Fibroblast of pulmonary artery (primary cell): ENCODE measurements at regions not wholly inside any gene's neighbourhood (a gene's known extent, or its start where the extent isn't known, plus 50 kb on each side); places are given as distances from the start of the nearest gene placed in this dataset.
"Not testable (repeated sequence)": the region's sequence is repeated elsewhere in the genome, so short reads cannot be mapped to it uniquely, and the experiment has no call there.

Experiments
- DNase-seq: peaks from one replicate; pipeline ENCODE4 v3.0.0-alpha.2; 2010; ENCODE audit warnings: low read depth
- H3K4me3 ChIP-seq: replicated peaks from 2 replicates; pipeline ENCODE4 v1.5.1; 2011; ENCODE audit warnings: low read depth, mild to moderate bottlenecking, control low read depth, low read length, moderate library complexity
- CTCF ChIP-seq: IDR thresholded peaks from 2 replicates; pipeline ENCODE4 v1.5.1; 2011; ENCODE audit warnings: mild to moderate bottlenecking, control low read depth, low read length, inconsistent platforms; ENCODE audit errors: missing control alignments

- no peak for TF ChIP-seq CTCF
- no peak overlapping the region for H3K4me3 ChIP-seq
- DNase-seq = no peak
These were observed 111.0 kb upstream of the ANKRD30BL start for GRCh38 chr2:132272713-132273112.

- H3K4me3 ChIP-seq, DNase-seq: not testable (repeated sequence)
These were observed 111.8 kb upstream of the ANKRD30BL start for GRCh38 chr2:132273585-132273984.

GRCh38 chr2:132274000-132274399, 112.2 kb upstream of the ANKRD30BL start:
- DNase-seq = no peak
- TF ChIP-seq CTCF = no peak
- H3K4me3 ChIP-seq = no peak overlapping the region

GRCh38 chr2:132275396-132275795, 113.6 kb upstream of the ANKRD30BL start:
- no peak overlapping the region for H3K4me3 ChIP-seq
- TF ChIP-seq CTCF = no peak
- DNase-seq = no peak

- no peak for DNase-seq
- TF ChIP-seq CTCF = no peak
- H3K4me3 ChIP-seq = no peak overlapping the region
These were observed 114.8 kb upstream of the ANKRD30BL start for GRCh38 chr2:132276571-132276981.

GRCh38 chr2:132278267-132278666, 116.5 kb upstream of the ANKRD30BL start:
- DNase-seq = no peak
- no peak overlapping the region for H3K4me3 ChIP-seq
- TF ChIP-seq CTCF = no peak

GRCh38 chr2:132279344-132279743, 117.6 kb upstream of the ANKRD30BL start:
- no peak overlapping the region for H3K4me3 ChIP-seq
- no peak for DNase-seq
- no peak for TF ChIP-seq CTCF
